SIG-M5 treated with dmso at 0.1 percent for 504 hours (cell line): ENCODE measurements at regions not wholly inside any gene's neighbourhood (a gene's known extent, or its start where the extent isn't known, plus 50 kb on each side); places are given as distances from the start of the nearest gene placed in this dataset.
"Not testable (repeated sequence)": the region's sequence is repeated elsewhere in the genome, so short reads cannot be mapped to it uniquely, and the experiment has no call there.

ENCODE experiments used
- DNase-seq: peaks from one replicate; lab custom pipeline; 2025; ENCODE audit not compliant: unreplicated experiment; lab: John Stamatoyannopoulos, UW

DNA sequence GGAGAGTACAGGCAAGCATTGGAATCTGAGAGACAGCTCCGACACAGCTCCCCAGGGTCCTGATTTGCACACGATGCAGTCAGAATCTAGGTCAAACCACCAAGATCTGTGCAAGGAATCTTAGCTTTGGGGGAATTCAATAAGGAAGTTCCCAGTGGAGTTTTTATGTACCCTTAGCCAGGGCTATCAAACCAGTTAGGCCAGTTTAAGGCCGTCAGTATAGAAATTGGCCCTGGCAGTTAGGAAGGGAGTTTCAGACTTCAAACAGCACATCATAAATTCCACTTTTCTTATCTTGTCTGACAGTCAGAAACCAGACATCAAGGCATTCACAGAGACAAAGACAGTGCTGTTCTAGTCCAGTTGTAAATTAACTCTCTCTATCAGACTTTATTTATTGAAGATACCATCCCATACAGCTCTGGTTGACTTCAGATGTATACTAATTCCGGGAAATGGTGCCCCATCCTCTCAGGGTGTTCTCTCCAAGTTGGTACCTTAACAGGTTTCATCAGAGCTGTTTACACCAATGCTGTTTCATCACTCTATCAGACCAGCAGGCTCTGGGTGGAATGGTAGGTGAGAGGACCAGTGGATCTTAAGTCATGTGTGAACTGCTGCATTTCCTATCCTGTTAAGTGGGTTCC lies 157.5 kb upstream of the ATF7IP start:
- DNase-seq = peak; percentile 44

DNA sequence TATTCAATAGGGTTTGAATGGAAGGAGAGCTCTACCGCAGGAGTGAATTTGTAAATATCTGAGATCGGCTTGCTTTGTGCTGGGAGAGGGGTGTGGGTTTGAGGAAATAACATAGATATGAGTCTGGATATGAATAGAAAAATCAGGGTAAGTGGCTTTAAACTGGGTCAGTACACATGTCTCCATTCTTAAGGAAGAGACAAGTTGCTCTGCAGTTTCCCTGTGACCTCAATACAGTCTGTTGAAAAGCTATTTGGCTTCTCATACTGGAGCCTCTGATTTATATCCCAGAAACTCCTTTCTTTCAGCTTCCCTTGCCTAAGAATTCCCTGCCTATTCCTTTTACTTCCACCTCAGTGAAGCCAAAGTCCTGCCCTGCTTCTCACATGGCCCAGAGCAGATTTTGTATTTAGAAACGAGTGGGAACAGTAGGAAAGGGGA lies 153.5 kb upstream of the ATF7IP start:
- DNase-seq = no peak

DNA sequence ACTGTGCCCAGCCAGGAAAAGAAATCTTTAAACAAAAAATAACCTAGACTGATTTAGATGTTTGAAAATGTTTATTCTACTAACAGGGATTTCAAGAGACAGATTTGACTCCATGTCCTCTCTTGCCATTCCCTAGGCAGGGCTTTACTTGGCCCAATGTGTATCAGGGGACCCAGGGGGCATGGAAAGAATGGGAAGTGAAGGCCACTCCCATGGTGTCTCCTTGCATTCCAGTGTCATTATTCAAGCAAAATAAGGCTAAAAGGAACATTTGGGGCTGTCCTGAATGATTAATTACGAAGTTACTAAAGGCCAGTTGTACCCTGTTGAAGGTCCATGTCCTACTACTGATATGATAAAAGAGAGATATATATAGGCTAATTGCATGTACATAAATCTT lies 151.9 kb upstream of the ATF7IP start:
- no peak for DNase-seq

DNA sequence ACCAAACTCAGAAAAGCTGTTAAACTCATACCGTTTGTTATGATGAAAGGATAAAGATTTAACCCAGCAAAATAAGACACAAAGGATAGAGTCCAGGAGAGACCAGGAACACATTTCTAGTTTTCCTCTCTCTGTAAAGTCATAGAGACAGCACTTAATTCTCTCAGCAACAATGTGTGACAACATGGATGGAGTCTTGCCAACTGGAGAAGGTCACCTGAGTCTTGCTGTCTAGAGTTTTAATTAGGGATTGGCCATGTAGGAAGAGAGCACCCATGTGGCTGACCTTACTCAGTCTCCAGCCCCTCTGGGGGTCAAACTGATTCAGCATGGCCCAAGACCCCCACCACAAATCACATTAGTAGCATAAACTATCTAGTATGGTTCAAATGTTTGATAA lies 151.0 kb upstream of the ATF7IP start:
- no peak for DNase-seq

DNA sequence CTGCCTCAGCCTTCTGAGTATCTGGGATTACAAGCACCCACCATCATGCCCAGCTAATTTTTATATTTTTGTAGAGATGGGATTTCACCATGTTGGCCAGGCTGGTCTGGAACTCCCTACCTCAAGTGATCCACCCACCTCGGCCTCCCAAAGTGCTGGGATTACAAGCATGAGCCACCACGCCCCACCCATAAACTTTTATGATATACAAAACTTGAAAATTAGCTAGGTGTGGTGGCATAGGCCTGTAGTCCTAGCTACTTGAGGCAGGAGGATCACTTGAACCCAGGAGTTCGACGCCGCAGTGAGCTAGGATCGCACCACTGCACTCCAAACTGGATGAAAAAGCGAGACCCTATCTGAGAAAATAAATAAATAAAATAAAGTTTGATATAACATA lies 149.5 kb upstream of the ATF7IP start:
- DNase-seq = not testable (repeated sequence)

DNA sequence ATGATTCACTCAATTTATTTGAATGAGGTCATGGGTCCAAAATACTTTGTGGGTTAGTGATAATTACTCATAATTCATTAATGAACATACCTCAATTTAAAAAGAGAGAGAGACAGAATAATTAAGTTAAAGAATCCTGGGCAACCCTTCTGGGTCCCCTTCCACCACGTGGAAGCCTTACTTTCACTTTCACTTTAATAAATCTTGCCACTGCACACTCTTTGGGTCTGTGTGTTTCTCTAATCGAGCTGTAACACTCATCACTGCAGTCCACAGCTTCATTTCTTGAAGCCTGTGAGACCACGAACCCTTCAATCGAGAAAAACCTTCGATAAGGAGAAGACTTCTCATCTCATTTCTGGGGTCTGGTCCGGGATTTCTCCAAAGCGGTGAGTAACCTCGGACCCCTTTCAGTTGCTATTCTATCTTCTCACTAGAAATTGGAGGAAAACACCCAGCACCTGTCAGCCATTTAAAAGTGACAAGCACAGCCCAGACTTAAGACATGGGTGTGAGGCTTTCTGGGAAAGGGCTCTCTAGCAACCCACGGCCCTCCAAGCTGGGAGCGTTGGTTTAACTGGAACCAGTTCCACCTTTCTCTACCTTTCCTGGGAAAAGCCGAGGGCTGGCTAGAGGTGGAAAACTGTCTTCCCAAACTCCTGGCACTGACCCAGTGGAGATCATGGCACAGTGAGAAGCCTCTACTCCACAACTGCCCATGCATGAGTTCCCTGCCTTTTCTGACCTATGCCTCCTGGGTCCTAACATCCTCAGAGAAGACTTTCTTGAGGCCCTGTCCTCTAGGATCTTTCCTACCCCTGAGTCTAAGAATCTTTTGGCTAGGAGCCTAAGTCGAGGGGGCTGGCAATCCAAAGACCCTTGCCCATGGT lies 148.8 kb upstream of the ATF7IP start:
- no peak for DNase-seq

DNA sequence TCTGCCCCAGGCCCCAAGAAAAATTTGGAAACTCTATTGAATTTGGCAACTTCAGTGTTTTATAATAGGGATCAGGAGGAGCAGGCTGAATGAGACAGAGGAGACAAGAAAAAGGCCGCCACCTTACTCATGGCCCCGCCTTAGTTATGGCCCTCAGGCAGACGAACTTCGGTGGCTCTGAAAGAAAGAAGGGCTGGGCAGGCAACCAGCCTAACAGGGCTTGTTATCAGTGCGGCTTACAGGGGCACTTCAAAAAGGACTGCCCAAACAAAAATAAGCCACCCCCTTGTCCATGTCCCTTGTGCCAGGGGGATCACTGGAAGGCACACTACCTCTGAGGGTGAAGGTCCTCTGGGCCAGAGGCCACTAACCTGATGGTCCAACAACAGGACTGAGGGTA lies 146.3 kb upstream of the ATF7IP start:
- DNase-seq = no peak

DNA sequence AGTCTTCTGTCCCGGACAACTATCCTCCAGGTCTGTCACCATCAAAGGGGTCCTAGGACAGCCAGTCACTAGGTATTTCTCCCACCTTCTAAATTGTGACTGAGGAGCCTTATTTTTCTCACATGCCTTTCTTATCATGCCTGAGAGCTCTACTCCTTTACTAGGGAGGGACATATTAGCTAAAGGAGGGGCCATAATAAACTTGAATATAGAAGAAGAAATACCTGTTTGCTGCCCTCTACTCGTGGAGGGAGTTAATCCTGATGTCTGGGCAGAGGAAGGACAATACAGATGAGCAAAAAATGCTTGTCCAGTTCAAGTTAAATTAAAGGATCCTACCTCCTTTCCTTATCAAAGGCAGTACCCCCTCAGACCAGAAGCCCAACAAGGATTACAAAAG lies 145.8 kb upstream of the ATF7IP start:
- not testable (repeated sequence) for DNase-seq

DNA sequence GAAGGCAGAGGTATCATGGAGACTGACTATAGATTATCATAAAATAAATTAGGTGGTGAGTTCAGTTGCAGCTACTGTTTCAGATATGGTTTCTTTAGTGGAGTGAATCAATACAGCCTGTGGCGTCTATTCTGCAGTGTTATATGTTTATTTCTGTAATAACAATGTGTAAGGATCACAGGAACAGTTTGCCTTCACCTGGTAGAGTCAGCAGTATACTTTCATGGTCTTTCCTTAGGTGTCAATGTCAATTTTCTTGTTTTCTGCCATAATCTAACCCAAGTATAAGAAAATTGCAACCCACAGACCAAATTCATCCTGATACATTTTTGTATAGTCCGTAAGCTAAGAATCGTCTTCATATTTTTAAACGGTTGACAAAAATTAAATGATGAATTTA lies 140.4 kb upstream of the ATF7IP start:
- DNase-seq = no peak

DNA sequence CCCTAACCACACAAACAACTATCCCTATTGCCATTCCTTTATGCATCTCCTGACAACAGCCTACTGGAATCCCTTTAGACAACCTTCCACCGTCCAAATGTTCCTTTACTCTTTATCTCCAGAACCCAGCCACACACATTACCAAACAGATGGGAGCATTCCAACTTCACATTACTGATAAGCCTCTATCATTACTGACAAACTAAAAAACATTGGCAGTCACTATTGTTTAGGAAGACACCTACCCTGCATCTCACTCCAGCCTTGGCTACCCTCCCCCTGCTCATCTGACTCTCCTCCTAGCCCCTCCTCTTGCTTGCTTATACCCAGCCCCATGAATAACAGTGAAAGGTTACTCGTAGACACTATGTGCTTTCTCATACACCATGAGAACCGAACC lies 130.3 kb upstream of the ATF7IP start:
- DNase-seq = not testable (repeated sequence)

DNA sequence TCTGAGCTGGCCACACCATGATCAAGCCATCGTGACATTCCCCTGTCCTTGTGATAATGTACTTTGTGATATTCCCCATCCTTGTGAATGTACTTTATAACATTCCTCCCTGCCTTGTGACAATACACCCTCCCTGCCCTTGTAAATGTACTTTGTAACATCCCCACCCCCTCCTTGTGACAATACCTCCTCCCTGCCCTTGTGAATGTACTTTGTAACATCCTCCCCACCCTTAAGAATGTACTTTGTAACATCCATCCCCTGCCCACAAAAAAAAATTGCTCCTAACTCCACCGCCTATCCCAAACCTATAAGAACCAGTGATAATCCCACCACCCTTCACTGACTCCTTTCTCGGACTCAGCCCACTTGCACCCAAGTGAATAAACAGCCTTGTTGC lies 128.8 kb upstream of the ATF7IP start:
- not testable (repeated sequence) for DNase-seq

DNA sequence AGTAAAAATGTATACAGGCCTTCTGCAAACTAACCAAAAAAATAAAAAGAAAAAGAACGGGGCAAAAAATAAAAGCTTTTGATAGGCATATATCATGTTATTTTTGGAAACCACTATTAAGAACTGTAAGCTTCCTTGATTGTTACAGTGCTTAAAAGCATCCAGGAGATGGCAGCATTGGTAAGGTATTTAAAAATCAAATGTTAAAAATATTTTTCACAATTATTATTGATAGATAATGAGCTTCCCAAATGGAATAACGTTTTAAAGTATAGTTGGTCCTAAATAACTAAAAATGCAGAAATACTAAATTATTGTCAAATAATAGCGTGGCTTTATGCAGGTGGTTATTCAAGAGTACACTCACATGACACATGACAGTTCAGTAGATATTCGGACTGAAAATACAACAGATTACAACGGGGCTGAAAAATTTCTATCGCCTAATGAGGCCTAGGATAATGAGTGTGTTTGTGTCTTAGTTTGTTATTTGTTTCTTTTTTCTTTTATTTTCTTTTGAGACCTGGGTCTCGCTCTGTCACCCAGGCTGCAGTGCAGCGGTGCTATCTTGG lies 127.2 kb upstream of the ATF7IP start:
- peak; percentile 4 for DNase-seq

DNA sequence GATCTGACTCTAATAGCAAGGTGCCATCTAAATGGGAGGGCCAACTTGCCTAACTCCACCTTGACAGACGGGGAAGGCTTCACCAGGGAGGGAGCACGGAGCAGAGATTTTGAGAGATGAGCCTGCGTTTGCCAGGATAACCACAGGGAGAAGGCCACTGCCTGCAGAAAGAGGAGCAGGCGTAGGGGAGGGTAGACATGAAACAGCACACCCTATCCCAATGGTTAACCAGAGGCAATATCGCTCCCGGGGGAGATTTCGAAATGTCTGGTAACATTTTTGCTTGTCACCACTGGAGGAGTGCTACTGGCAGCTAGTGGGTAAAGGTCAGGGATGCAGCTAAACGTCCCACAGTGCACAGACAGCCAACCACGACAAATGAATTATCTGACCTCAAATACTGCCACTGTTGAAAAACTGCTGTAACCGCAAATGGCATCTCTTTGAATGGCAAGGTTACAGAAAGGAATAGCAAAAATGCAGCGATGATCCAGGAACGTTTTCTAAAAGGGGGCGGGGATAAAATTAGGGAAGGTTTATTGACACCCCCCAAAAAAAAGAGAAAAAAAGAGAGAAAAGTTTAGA lies 126.0 kb upstream of the ATF7IP start:
- peak; percentile 92 for DNase-seq

DNA sequence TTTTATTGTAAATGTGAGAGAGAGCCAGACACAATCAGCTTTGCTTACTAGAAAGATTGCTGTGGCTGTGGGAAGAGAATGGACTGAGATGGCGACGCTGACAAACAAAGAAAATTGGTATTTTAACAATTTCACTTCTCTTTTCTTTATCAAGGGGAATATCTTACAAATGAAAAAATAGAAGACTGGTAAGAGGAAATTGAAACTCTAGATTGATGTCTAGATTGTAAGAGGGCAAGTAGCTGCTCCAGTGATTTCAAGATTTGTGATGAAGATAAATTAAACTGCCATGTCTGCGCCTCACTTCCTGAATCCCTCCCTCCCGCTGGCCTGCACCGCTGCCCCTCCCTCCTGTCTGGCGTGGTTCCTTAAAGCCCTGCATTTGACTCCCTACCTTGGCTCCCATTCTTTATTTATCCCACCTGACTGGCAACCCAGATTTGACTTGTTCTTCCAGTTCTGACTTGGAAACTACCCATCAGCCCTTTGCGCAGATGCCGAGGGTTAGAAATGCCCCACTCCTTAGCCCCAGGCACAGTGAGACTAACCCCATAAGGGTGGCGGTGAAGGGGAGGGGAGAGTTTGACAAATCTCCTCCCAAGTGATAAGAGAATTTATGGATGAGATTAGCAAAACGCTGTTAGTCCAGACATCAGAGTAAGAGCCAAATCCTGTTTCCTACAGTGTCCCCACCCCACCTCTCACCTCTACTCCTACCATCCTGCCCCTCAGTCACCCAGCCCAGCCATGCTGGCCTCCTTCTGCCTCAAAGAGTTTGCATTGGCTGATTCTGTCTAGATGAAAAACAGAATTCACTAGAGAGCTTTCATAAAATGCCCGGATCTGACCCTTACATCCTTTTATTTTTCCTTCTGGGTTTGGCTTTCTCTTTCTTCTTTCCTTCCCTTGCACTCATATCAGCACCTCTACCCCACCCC lies 125.3 kb upstream of the ATF7IP start:
- peak; percentile 84 for DNase-seq

DNA sequence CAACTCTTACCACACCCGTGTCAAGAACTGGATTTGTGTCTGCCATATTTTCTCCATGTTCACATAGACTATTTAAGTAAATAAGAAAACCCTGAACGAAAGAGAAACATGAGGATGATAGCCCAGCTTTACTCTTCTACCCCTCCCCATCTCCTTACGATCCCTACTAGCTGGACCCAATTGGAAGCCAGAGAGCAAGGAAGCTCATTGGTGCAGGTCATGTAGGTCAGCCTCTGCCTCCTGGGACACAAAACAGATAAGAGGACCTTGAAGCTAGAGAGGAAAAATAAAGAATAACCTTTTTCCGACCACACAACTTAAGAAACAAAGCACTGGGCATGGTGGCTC lies 124.6 kb upstream of the ATF7IP start:
- no peak for DNase-seq

DNA sequence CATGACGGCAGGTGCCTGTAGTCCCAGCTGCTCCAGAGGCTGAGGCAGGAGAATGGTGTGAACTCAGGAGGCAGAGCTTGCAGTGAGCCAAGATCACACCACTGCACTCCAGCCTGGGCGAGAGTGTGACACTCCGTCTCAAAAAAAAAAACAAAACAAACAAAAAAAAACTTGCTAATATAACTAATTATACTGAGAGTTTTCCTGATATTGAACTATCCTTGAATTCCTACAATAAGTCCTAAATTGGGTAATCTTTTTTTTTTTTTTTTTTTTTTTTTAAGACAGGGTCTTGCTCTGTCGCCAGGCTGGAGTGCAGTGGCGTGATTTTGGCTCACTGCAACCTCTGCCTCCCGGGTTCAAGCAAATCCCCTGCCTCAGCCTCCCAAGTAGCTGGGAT lies 122.7 kb upstream of the ATF7IP start:
- not testable (repeated sequence) for DNase-seq

DNA sequence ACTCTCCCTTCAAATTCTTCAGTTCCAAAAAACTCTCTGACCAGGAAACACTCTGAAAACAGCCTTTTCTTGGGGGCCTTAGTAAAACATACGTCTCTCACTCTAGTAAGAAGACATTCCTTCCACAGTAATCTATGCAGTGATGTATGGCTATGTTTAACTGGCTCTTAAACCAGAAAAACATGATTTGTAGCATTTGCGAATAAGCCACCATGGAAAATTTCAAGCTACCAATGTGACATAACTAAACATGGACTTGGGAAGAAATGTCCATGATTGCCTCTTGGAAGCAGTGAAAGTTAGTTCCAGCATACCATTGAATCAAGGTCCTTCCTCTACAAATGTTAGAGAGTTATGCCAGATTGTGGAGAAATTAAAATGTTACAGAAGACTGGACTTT lies 121.5 kb upstream of the ATF7IP start:
- DNase-seq = no peak

DNA sequence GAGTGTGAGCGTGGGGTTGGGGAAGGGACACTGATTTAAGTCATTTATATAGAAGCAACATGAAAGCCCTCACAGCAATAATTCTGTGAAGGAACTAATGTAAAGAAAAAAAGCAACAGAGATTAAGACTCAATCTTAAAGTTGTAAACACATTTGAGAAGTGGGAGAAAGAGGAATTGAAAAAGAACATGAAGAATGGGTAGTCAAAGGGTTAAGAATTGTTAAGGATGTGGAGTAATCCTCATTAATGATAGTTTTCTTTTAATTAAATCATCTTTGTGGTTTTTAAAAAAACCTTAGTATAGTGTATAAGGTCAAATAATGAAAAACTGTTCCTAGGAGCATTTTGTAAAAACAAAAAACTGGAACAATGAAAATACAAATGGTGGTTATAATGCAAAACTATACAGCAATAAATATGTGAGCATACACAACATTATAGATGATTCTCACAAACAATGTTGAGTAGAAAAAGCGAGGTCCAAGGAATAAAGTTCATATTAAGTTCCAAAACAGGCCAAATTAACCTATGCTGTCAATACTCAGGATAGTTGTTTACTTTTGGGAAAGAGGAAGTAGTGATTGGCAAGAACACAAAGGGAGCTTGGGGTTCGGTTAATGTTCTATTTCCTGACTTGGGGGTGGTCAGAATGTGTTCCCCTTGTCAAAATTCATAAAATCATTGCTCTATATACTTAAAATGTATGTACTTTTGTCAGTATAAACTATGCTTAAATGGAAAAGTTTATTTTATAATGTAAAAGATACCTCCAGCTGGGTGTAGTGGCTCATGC lies 120.4 kb upstream of the ATF7IP start:
- peak; percentile 12 for DNase-seq

DNA sequence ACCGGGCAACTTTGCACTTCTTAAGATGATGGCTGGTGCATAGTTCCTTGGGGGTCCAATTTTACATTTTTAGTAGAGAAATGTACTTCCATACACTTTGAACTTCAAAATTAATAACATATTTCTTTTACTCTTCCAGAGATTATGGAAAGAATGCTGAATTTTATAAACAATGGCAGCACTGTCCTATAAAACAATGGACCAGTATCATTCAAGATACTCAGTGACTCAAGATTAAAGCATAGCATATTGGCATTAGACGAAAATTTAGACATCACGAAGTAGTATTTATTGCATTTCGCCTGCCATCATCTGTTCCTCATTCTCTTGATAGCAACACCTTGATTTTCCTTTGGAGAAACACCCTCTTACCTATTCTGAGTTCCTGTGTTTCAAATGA lies 118.3 kb upstream of the ATF7IP start:
- no peak for DNase-seq

DNA sequence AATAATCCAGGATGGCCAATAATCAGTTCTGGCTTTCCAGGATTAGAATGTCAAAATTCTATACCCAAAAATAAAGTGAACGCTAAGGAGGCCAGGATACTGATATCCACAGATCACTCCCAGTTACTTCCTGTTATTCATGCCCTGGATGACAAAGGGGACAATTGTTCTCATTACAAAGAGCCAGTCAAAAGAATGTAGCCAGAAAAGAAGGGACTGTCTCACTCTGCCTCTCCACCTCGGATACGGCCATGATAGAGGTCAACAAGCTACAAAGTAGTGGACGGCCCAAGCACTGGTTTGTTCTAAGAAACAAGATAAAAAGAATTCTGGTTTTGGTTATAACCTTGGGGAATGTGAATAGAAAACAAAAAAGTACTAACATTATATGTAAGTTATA lies 116.1 kb upstream of the ATF7IP start:
- no peak for DNase-seq
